Calu3 (cell line): ENCODE measurements at regions not wholly inside any gene's neighbourhood (a gene's known extent, or its start where the extent isn't known, plus 50 kb on each side); places are given as distances from the start of the nearest gene placed in this dataset.

Experiments used
- BruUV-seq: library from RNA; stranded (reverse); fragments of 400-500 nt; replicated peaks from 2 replicates; lab custom pipeline; 2021; lab: Mats Ljungman, UMichigan
- CTCF ChIA-PET: fragments of 300-600 bp; sonication (Branson Sonifier 250); formaldehyde crosslinking; loops from one replicate; lab custom pipeline; 2022; ENCODE audit warnings: antibody characterized with exemption; lab: Charles Lee
- DNase-seq: peaks from one replicate; pipeline ENCODE4 v3.0.0; 2022
- H3K27ac Mint-ChIP-seq: one replicate; pipeline ENCODE4 v1.8.0; 2022; ENCODE audit warnings: mixed read lengths; ENCODE audit not compliant: unreplicated experiment
- H3K27me3 Mint-ChIP-seq: one replicate; pipeline ENCODE4 v1.8.0; 2022; ENCODE audit warnings: mixed read lengths; ENCODE audit not compliant: unreplicated experiment
- H3K36me3 Mint-ChIP-seq: one replicate; pipeline ENCODE4 v1.8.0; 2022; ENCODE audit warnings: mild to moderate bottlenecking, moderate library complexity, mixed read lengths; ENCODE audit not compliant: insufficient read depth, unreplicated experiment
- H3K4me1 Mint-ChIP-seq: one replicate; pipeline ENCODE4 v1.8.0; 2022; ENCODE audit warnings: mild to moderate bottlenecking, low read depth, mixed read lengths; ENCODE audit not compliant: unreplicated experiment
- H3K4me3 Mint-ChIP-seq: one replicate; pipeline ENCODE4 v1.8.0; 2022; ENCODE audit warnings: mild to moderate bottlenecking, low read depth, moderate library complexity, mixed read lengths; ENCODE audit not compliant: unreplicated experiment
- H3K9me3 Mint-ChIP-seq: one replicate; pipeline ENCODE4 v1.8.0; 2022; ENCODE audit warnings: low read depth, mixed read lengths; ENCODE audit not compliant: unreplicated experiment
- intact Hi-C: fragments of 100-400 bp; cut with micrococcal nuclease; formaldehyde crosslinking; loops from one replicate; pipeline ENCODE4 v1.10.0; 2022; ENCODE audit not compliant: unreplicated experiment
- TF ChIP-seq, protein P1 (sequence below): fragments of 200-600 bp; IDR thresholded peaks from one replicate; pipeline ENCODE4 v1.8.0; 2022; ENCODE audit warnings: antibody characterized with exemption; ENCODE audit not compliant: unreplicated experiment

DNA sequence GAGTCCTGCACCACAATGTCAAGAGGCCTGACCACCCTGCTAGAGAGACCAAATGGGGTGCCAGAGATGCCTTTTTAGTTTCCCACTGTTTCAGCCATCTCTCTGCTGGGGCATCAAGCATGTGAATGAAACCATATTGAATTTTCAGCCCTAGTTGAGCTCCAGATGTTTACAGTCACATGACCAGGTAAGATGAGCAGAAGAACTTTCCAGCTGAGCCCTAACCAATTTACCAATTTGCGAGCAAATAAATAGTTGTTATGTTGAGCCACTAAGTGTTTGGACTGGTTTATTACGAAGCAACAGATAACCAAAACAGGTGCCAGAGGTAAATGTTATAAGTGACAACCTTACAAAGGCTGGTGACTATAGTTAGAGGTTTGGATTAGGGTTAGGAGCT, 209.1 kb upstream of the CCL2 start:
- CTCF ChIA-PET: no interaction called here
- DNase-seq: no peak
- Mint-ChIP-seq H3K27me3 (peaks cover 19% of the 10 kb centered on the region), H3K4me1 (no peaks in the 10 kb centered on the region), H3K4me3 (no peak overlapping the region), H3K27ac (no peak overlapping the region), H3K9me3 (peaks cover 4% of the 10 kb centered on the region), H3K36me3 (no peaks in the 10 kb centered on the region)
- BruUV-seq: no TSS peak
- intact Hi-C loops: no loop called here
- TF ChIP-seq, protein P1, sequence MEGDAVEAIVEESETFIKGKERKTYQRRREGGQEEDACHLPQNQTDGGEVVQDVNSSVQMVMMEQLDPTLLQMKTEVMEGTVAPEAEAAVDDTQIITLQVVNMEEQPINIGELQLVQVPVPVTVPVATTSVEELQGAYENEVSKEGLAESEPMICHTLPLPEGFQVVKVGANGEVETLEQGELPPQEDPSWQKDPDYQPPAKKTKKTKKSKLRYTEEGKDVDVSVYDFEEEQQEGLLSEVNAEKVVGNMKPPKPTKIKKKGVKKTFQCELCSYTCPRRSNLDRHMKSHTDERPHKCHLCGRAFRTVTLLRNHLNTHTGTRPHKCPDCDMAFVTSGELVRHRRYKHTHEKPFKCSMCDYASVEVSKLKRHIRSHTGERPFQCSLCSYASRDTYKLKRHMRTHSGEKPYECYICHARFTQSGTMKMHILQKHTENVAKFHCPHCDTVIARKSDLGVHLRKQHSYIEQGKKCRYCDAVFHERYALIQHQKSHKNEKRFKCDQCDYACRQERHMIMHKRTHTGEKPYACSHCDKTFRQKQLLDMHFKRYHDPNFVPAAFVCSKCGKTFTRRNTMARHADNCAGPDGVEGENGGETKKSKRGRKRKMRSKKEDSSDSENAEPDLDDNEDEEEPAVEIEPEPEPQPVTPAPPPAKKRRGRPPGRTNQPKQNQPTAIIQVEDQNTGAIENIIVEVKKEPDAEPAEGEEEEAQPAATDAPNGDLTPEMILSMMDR: no peak

DNA sequence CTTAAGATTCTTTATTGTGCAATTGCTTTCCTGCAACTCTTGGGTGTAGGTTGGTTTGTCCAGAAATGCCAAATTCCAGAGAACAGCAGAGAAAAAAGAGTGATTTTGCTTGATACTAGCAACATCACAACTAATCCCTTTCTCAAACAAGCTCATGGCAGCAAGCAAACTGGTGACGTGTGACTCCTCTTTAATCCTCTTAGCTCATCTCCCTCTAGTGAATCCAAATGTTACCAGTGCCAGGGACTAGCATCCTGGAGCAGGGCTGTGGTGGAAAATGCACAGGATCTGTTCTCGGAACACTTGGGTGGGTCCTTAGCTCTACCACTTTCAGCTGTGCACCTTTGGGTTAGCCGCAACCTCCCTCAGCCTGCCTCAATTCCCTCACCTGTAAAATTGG, 204.0 kb upstream of the CCL2 start:
- no TSS peak for BruUV-seq
- Mint-ChIP-seq H3K4me1 (no peaks in the 10 kb centered on the region), H3K27ac (no peak overlapping the region), H3K4me3 (no peak overlapping the region), H3K9me3 (peaks cover 6% of the 10 kb centered on the region), H3K27me3 (peaks cover 41% of the 10 kb centered on the region), H3K36me3 (no peaks in the 10 kb centered on the region)
- intact Hi-C loops: no loop called here
- CTCF ChIA-PET: no interaction called here
- no peak for DNase-seq
- TF ChIP-seq, protein P1: no peak

DNA sequence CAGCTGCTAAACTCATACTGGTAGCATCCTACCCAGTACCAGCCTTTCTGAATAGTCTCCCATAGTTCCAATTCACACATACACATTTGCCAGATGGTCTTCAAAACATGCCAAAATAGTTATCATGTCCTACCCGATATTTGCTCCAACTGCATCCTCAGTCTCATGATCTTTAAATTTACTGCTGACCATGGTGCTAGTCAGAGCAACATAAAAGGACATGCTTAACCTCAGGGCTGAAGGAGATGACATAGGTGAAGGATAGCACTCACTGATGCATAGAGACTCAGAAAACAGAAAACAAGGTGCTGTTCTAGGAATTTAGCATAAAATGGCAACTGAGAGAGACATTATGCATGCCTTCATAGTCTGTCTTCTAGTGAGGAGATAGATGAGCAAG, 200.6 kb upstream of the CCL2 start:
- CTCF ChIA-PET: no interaction called here
- peaks cover 34% of the 10 kb centered on the region for H3K27me3 Mint-ChIP-seq
- no TSS peak for BruUV-seq

DNA sequence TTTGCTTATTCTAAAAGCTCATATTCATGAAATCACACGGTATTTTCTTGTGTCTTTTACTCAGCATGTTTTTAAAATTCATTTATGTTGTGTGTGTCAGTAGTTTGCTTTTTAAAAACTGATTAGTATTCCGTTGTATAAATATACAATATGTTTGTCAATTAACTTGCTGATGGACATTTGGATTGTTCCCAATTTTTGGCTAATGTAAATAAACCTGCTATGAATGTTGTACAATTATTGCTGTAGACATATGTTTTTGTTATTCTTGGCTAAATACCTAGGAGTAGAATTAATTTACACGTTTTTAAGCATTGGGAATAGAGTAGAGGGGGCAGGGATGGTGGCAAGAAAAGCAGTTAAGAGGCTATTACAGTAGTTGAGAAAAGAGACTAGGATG, 199.5 kb upstream of the CCL2 start:
- peaks cover 31% of the 10 kb centered on the region for H3K27me3 Mint-ChIP-seq
- no peaks in the 10 kb centered on the region for H3K4me1 Mint-ChIP-seq
- no peak for DNase-seq
- TF ChIP-seq, protein P1: no peak
- no peaks in the 10 kb centered on the region for H3K36me3 Mint-ChIP-seq
- intact Hi-C loops: no loop called here
- CTCF ChIA-PET: no interaction called here
- no peak overlapping the region for H3K4me3 Mint-ChIP-seq
- H3K27ac Mint-ChIP-seq: no peak overlapping the region
- H3K9me3 Mint-ChIP-seq: peaks cover 3% of the 10 kb centered on the region
- no TSS peak for BruUV-seq

More for the DNA sequence above, 200.6 kb upstream of the CCL2 start:
- Mint-ChIP-seq H3K27ac (no peak overlapping the region), H3K4me3 (no peak overlapping the region), H3K9me3 (peaks cover 4% of the 10 kb centered on the region), H3K36me3 (no peaks in the 10 kb centered on the region), H3K4me1 (no peaks in the 10 kb centered on the region)
- intact Hi-C loops: no loop called here
- DNase-seq: no peak
- TF ChIP-seq, protein P1: no peak
